Activated T-helper 2 cell treated with anti-CD3 and anti-CD28 coated beads, Interferon-gamma antibody, Interleukin-2, Interleukin-4, amounts not matched to agents 10 μg/mL and 5 μg/mL and 100 μg/mL, durations not matched to agents 14 hours and 24 hours and 36 hours (primary cell): ENCODE measurements at regions not wholly inside any gene's neighbourhood (a gene's known extent, or its start where the extent isn't known, plus 50 kb on each side); places are given as distances from the start of the nearest gene placed in this dataset.

Source experiments
- DNase-seq: peaks from one replicate; pipeline ENCODE4 v3.0.0; 2021; ENCODE audit warnings: low spot score
- H3K27ac Mint-ChIP-seq: one replicate; pipeline ENCODE4 v1.8.0; 2021; ENCODE audit warnings: mixed read lengths
- H3K27me3 Mint-ChIP-seq: one replicate; pipeline ENCODE4 v1.8.0; 2021; ENCODE audit warnings: low read depth, mixed read lengths
- H3K36me3 Mint-ChIP-seq: one replicate; pipeline ENCODE4 v1.8.0; 2021; ENCODE audit warnings: low read depth, mixed read lengths
- H3K4me1 Mint-ChIP-seq: one replicate; pipeline ENCODE4 v1.8.0; 2021; ENCODE audit warnings: low read depth, mixed read lengths
- H3K4me3 Mint-ChIP-seq: one replicate; pipeline ENCODE4 v1.8.0; 2021; ENCODE audit warnings: low read depth, mild to moderate bottlenecking, moderate library complexity, mixed read lengths
- H3K9me3 Mint-ChIP-seq: one replicate; pipeline ENCODE4 v1.8.0; 2021; ENCODE audit warnings: mixed read lengths
- intact Hi-C: fragments of 100-400 bp; cut with micrococcal nuclease; formaldehyde crosslinking; loops from one replicate; pipeline ENCODE4 v1.15.1; 2023

DNA sequence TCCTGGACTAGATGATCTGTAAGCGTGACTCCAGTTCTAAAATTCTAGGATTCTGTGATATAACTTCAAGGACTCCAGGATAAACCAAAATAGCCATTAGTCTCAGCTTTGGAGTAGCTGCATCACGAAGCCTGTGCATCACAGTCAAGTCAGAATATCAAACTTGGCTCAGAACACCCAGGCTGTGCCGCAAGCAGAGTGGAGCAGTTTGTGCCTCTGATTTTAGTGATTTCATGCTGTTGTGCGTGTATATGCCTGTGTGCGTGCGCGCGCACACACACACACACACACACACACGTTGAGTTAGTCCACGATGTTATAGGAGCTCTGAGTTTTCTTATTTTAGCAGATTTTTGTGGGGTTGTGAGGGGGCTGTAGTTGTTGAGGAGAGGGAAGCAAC, 356.6 kb upstream of the KCNH8 start:
- H3K4me3 Mint-ChIP-seq, result no peak overlapping the region

DNA sequence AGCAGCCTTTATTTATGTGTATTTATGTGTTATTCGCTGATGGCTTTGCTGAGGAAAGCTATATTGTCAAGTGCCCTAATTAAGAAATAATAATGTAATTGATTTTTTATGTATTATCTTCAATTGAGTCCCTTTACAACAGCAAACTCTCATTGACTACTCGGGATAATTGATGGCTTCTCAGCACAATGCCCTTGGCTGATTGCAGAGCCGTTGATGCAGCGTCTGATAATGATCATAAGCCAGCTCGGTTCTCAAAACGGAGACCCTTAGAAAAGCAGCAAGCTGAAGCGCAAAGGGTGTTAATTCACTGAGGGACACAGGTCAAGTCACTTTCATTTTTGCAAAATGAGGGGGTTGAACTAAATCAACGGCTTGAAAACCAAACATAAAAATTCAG, 357.1 kb upstream of the KCNH8 start:
- no peak for DNase-seq
- H3K27me3 Mint-ChIP-seq, result no peaks in the 10 kb centered on the region
- no peaks in the 10 kb centered on the region for H3K9me3 Mint-ChIP-seq
- H3K4me3 Mint-ChIP-seq, result no peak overlapping the region
- no peak overlapping the region for H3K27ac Mint-ChIP-seq
- no peaks in the 10 kb centered on the region for H3K36me3 Mint-ChIP-seq
- intact Hi-C loops, result loop anchor here (2.0 to 5.0 kb wide), 3 partner anchors 34 to 198 kb away; no protein-coding TSS in a partner anchor
- H3K4me1 Mint-ChIP-seq, result peaks cover 6% of the 10 kb centered on the region

More for the DNA sequence above, 356.6 kb upstream of the KCNH8 start:
- Mint-ChIP-seq H3K27me3 (no peaks in the 10 kb centered on the region), H3K4me1 (peaks cover 2% of the 10 kb centered on the region), H3K36me3 (no peaks in the 10 kb centered on the region), H3K27ac (no peak overlapping the region), H3K9me3 (no peaks in the 10 kb centered on the region)
- intact Hi-C loops, result loop anchor here (2.0 to 5.0 kb wide), 3 partner anchors 33 to 197 kb away; no protein-coding TSS in a partner anchor
- DNase-seq, result no peak

DNA sequence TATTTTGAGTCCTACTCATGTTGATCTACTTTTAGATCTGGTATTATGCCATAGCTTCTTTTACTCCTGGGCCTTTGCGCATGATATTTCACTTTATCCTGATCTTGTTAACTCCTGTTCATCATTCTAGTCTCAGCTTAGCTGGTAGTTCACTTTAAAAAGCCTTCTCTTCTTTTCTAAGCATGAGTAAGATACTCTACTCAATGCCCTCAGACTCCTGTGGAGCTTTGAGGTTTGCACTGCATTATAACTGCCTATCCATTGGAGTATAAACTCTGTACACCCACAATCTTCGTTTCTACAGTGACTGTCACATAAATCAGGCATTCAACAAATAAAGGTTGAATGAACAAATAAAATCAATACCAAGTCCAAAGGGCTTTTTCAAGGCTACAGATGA, 357.9 kb upstream of the KCNH8 start:
- H3K36me3 Mint-ChIP-seq, result no peaks in the 10 kb centered on the region
- no peak for DNase-seq
- no peaks in the 10 kb centered on the region for H3K27me3 Mint-ChIP-seq
- H3K27ac Mint-ChIP-seq, result no peak overlapping the region
- no peak overlapping the region for H3K4me3 Mint-ChIP-seq
- intact Hi-C loops, result loop anchor here (2.0 to 5.0 kb wide), 3 partner anchors 34 to 198 kb away; no protein-coding TSS in a partner anchor
- H3K9me3 Mint-ChIP-seq, result no peaks in the 10 kb centered on the region
- H3K4me1 Mint-ChIP-seq, result peaks cover 6% of the 10 kb centered on the region

DNA sequence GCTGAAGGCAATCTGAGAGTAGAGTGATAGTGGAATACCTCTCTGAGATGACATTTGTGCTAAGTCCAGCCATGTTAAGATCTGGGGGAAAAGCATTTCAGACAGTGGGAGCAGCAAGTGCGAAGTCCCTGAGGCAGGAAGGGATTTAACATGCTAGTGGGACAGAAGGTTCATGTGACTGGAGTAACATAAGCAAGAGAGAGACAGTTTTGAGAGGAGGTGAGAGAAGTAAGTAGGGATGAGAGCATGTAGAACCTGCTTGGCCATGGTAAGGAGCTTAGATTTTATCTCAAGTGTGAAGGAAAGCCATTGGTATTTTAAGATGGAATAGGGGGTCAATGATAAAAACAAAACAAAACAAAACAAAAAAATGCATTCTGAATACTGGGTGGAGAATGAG, 358.6 kb upstream of the KCNH8 start:
- Mint-ChIP-seq H3K4me3 (no peak overlapping the region), H3K27me3 (no peaks in the 10 kb centered on the region), H3K36me3 (no peaks in the 10 kb centered on the region), H3K9me3 (no peaks in the 10 kb centered on the region), H3K27ac (no peak overlapping the region), H3K4me1 (peaks cover 6% of the 10 kb centered on the region)
- intact Hi-C loops, result loop anchor here (2.0 to 5.0 kb wide), 3 partner anchors 35 to 199 kb away; no protein-coding TSS in a partner anchor
- no peak for DNase-seq

DNA sequence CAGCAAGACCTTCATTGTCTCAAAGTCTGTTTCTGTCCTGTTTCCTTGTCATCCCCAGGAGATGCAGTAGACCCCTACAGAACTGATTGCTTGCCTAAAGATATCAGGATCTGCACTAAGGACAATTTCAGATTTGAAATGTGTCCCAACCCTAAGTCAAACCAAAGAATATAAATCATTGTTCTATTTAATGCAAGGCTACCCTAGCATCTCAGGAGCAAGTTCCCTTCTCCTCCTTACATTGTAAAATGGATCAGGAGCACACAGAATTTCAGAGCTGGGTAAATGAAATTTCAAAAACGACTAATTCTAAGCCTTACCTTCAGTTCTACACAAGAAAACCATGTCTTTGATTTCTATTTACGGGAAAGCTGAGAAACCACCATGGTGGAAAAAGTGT, 360.9 kb upstream of the KCNH8 start:
- H3K27me3 Mint-ChIP-seq, result no peaks in the 10 kb centered on the region
- H3K36me3 Mint-ChIP-seq, result no peaks in the 10 kb centered on the region
- H3K4me3 Mint-ChIP-seq, result no peak overlapping the region
- no peak overlapping the region for H3K27ac Mint-ChIP-seq
- H3K9me3 Mint-ChIP-seq, result no peaks in the 10 kb centered on the region
- DNase-seq, result no peak
- H3K4me1 Mint-ChIP-seq, result peaks cover 6% of the 10 kb centered on the region
- intact Hi-C loops, result no loop called here

DNA sequence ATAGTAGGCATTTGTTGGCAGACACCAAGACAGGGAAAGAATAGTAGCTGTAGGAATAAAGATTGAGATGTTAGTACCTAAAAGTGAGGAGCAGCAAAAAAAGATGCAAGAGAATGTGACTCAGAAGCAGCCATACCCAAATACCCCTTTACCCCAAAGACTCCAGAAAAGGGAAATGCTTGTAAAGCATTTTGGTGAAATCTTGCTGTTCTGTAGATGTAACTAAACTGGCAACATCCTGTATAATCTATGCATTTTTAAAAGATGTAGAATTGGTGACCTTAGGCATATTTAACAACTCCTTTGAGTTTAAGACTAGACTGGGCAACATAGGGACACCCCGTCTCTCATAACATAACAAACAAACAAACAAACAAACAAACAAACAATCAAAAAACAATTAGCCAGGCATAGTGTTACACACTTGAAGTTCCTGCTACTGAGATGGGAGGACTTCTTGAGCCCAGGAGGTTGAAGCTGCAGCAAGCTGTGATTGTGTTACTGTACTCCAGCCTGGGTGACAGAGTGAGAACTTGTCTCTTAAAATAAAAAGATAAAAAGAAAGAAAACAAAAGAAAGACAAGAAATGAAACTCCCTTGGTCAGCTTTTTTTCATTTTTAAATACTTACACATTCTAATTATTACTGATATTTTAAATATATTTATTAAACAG, 361.5 kb upstream of the KCNH8 start:
- Mint-ChIP-seq H3K4me1 (peaks cover 9% of the 10 kb centered on the region), H3K4me3 (no peak overlapping the region), H3K27ac (peak overlapping the region; percentile 4), H3K9me3 (no peaks in the 10 kb centered on the region), H3K27me3 (no peaks in the 10 kb centered on the region), H3K36me3 (no peaks in the 10 kb centered on the region)
- no peak for DNase-seq
- intact Hi-C loops, result no loop called here

DNA sequence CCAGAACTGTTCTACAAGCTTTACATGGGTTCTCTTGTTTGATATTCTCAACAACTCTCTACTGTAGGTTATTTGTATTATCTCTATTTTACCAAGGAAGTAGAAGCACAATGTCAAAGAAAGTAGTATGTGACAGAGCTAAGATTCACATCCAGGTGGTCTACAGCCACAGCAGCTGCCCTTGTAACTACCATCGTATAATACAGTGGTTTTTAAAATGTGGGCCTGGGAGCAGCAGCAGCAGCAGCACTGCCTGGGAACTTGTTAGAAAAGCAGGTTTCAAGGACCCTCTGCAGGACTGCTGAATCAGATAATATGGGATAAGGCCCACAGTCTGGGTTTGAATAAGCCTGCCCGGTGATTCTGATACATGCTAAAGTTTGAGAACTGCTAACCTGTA, 357.1 kb upstream of the SATB1 start:
- no peak overlapping the region for H3K27ac Mint-ChIP-seq
- no peaks in the 10 kb centered on the region for H3K27me3 Mint-ChIP-seq
- intact Hi-C loops, result no loop called here

DNA sequence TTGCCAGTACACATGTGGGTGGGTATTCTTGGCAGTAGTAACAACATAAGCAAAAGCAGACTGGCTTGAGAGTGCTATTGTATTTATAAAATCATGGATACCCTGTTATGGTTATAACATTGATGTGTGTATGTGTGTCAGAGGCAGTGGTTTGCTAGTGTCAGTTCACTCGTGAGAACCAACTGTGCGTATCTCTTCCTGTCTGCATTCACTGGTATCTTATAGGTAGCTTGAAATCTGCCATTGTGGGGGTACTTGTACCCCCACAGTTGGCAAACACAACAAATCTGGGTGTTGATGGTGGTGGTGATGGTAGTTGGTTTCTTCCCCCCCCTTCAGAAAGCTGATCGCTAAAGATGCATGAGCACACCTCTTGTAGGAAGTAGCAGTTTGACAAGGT, 355.8 kb upstream of the SATB1 start:
- H3K4me3 Mint-ChIP-seq, result peak overlapping the region; percentile 56
- intact Hi-C loops, result no loop called here
- H3K27ac Mint-ChIP-seq, result peak overlapping the region; percentile 54
- DNase-seq, result no peak
- H3K36me3 Mint-ChIP-seq, result no peaks in the 10 kb centered on the region
- H3K27me3 Mint-ChIP-seq, result no peaks in the 10 kb centered on the region
- H3K9me3 Mint-ChIP-seq, result no peaks in the 10 kb centered on the region
- H3K4me1 Mint-ChIP-seq, result peaks cover 26% of the 10 kb centered on the region

More for the DNA sequence above, 357.1 kb upstream of the SATB1 start:
- H3K9me3 Mint-ChIP-seq, result no peaks in the 10 kb centered on the region
- H3K4me1 Mint-ChIP-seq, result peaks cover 31% of the 10 kb centered on the region
- H3K36me3 Mint-ChIP-seq, result no peaks in the 10 kb centered on the region
- no peak overlapping the region for H3K4me3 Mint-ChIP-seq
- DNase-seq, result no peak

DNA sequence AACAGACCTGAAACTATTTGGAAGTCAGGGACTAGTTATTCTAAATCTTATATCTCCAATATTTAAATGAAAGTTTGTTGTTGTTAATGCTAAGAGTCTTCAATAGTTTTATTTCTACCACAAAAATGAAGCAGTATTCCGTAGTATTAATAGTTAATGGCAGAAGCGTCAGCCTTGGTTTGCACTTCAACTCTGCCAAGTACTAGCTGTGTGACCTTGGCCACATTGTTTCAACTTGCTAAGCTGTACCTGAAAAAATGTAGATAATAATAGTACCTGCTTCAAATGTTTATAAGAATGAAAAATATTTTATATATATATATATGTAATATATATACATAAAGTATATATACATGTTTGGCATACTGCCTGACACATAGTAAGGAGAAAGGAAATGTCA, 354.6 kb upstream of the SATB1 start:
- no peak for DNase-seq
- Mint-ChIP-seq H3K4me1 (peaks cover 28% of the 10 kb centered on the region), H3K27me3 (no peaks in the 10 kb centered on the region), H3K9me3 (no peaks in the 10 kb centered on the region), H3K36me3 (no peaks in the 10 kb centered on the region), H3K27ac (no peak overlapping the region), H3K4me3 (no peak overlapping the region)
- intact Hi-C loops, result loop anchor here (2.0 kb wide), 1 partner anchor 35 kb away; no protein-coding TSS in a partner anchor

DNA sequence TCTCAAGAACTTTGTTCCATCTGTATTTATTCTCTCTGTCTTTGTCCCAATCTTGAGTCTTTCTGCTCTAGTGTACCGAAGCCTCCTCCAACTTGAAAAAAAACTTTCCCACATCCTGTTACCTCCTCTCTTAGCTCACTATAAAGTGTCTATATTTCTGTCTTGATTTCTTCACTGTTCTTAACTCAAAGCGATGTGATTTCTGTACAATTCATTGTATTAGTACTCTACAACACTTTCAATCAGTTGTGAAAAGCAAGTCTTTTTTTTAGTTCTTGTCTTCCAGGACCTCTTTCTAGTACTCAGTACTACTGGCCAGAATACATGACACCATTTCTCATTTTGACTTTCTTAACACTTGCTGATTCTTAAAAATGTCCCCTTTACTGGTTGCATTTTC, 353.5 kb upstream of the SATB1 start:
- intact Hi-C loops, result loop anchor here (2.0 kb wide), 1 partner anchor 34 kb away; no protein-coding TSS in a partner anchor
- Mint-ChIP-seq H3K9me3 (no peaks in the 10 kb centered on the region), H3K27me3 (no peaks in the 10 kb centered on the region), H3K36me3 (no peaks in the 10 kb centered on the region), H3K27ac (peak overlapping the region; percentile 89), H3K4me3 (peak overlapping the region; percentile 60), H3K4me1 (peaks cover 35% of the 10 kb centered on the region)
- no peak for DNase-seq

DNA sequence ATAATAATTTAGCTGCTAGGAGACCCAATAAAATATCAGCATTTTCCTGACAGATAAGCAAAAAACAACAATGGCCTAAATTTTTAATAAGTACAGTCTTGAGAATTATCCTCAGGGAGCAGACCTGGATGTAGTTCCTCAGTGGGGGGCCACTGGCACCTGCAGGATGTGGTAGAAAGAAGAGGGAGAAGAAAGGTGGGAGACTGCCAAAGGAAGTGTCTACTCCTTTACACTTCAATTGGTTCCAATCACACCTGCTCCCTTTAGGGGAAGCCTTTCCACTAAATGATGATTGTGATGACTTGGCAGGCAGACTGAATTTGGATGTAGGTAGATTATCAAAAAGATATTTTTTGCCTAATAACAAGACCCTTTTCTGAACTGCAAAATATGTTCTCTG, 353.0 kb upstream of the SATB1 start:
- H3K4me3 Mint-ChIP-seq, result no peak overlapping the region
- H3K27ac Mint-ChIP-seq, result no peak overlapping the region
- H3K27me3 Mint-ChIP-seq, result no peaks in the 10 kb centered on the region
- peaks cover 35% of the 10 kb centered on the region for H3K4me1 Mint-ChIP-seq
- no peaks in the 10 kb centered on the region for H3K9me3 Mint-ChIP-seq
- no peaks in the 10 kb centered on the region for H3K36me3 Mint-ChIP-seq
- no peak for DNase-seq
- intact Hi-C loops, result loop anchor here (2.0 kb wide), 1 partner anchor 33 kb away; no protein-coding TSS in a partner anchor

DNA sequence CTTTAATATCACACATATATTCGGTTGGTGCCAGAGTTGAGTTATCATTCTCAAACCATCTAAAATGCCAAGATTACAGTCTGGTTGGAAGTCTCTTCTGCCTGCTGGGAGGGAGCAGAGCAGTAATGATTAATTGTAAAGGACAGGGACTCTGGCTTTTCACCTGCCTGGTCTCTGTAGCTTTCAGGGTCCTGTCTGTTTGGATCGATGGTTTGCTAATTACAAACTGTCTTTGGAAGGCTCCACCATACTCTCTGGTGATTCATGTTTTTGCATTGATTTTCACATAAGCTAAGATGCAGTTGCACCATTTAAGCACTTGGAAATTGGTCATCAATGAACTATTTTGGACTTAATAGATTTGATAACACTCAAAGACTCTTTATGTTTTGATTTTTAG, 350.4 kb upstream of the SATB1 start:
- peaks cover 42% of the 10 kb centered on the region for H3K4me1 Mint-ChIP-seq
- DNase-seq, result no peak
- intact Hi-C loops, result no loop called here
- H3K27me3 Mint-ChIP-seq, result no peaks in the 10 kb centered on the region
- no peaks in the 10 kb centered on the region for H3K9me3 Mint-ChIP-seq
- no peak overlapping the region for H3K27ac Mint-ChIP-seq
- H3K36me3 Mint-ChIP-seq, result no peaks in the 10 kb centered on the region
- no peak overlapping the region for H3K4me3 Mint-ChIP-seq

DNA sequence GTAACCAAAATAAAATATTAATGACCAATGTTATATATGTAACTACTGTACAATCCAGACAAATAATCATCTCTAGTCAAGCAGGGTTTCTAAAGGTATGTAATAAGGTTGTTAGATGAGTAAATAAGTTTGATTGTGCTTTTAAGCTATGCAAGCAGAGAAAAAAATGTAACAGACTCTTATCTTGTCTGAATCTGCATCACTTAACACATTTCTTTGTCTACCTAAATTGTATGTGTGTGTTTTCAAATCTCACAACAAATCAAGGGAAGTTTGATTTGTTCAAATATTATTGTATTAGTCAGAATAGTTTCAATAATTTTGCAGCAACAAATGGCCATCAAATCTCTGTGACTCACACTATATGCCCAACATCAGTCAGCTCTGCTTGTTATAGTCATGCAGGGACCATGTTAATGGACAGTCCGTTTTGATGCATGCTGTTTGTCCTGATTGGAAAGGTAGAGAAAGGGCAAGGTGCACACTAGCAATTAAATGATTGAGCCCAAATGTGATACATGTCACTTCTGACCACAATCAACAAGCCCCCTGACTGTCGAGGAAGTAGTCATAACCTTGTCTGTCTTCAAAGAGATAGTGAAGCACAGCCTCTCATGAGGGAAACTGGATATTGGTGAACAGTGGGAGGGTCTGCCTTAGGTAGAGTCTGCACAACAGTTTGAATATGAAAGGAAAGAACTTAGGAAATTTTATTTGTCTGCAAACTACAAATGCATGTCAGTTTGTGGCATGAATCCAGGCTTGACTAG, 349.4 kb upstream of the SATB1 start:
- H3K27ac Mint-ChIP-seq, result no peak overlapping the region
- H3K27me3 Mint-ChIP-seq, result no peaks in the 10 kb centered on the region
- peaks cover 44% of the 10 kb centered on the region for H3K4me1 Mint-ChIP-seq
- intact Hi-C loops, result no loop called here
- no peaks in the 10 kb centered on the region for H3K36me3 Mint-ChIP-seq
- no peak overlapping the region for H3K4me3 Mint-ChIP-seq
- DNase-seq, result no peak
- no peaks in the 10 kb centered on the region for H3K9me3 Mint-ChIP-seq
